GM23338 (cell line): ENCODE measurements at regions not wholly inside any gene's neighbourhood (a gene's known extent, or its start where the extent isn't known, plus 50 kb on each side); places are given as distances from the start of the nearest gene placed in this dataset.

ENCODE experiments used
- CREB1 ChIP-seq: fragments of 250-450 bp; sonication (Bioruptor Pico); IDR thresholded peaks from 2 replicates; pipeline ENCODE4 v1.5.0; 2020; ENCODE audit warnings: low read depth, mild to moderate bottlenecking, moderate library complexity
- CTCF ChIP-seq, 2 experiments: fragments of 200-600 bp in 1 of 2; sonication (generic) in 1 of 2; conservative IDR thresholded peaks; 2 replicates each; pipeline versions ENCODE4 v1.5.1 to v1.6.1; 2016 to 2017; ENCODE audit warnings: antibody characterized with exemption in 2 of 2, low read depth in 2 of 2, mild to moderate bottlenecking in 2 of 2, moderate library complexity in 1 of 2
- EZH2 ChIP-seq: fragments of 200-600 bp; sonication (generic); IDR thresholded peaks from one replicate; pipeline ENCODE4 v1.8.0; 2017; ENCODE audit warnings: antibody characterized with exemption, mild to moderate bottlenecking, low read depth; ENCODE audit not compliant: unreplicated experiment
- JUNB ChIP-seq: IDR thresholded peaks from one replicate; pipeline ENCODE4 v1.6.1; 2016; ENCODE audit warnings: antibody characterized with exemption; ENCODE audit not compliant: unreplicated experiment
- POLR2AphosphoS5 ChIP-seq: IDR thresholded peaks from 2 replicates; pipeline ENCODE4 v1.6.1; 2016; ENCODE audit warnings: antibody characterized with exemption, low read depth
- REST ChIP-seq: IDR thresholded peaks from one replicate; pipeline ENCODE4 v1.6.1; 2018; ENCODE audit warnings: antibody characterized with exemption; ENCODE audit not compliant: unreplicated experiment
- ZNF114 ChIP-seq: fragments of 250-450 bp; sonication (Bioruptor Pico); IDR thresholded peaks from 2 replicates; pipeline ENCODE4 v1.5.0; 2020; ENCODE audit warnings: mild to moderate bottlenecking, moderate library complexity

DNA sequence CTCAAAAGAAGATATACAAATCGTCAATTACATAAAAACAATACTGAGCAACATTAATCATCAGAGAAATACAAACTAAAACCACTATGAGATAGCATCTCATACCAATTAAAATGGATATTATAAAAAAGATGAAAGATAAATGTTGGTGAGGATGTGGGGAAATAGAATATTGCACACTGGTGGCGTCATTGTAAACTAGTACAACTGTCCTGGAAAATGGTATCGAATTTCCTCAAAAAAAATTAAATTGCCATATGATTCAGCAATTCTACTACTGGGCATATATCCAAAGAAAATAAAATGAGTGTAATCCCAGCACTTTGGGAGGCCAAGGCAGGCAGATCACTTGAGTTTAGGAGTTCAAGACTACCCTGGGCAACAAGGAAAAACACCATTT lies 326.0 kb upstream of the FTMT start:
- TF ChIP-seq CTCF (conservative IDR thresholded peaks at IDR 0.05; ENCODE audit: low read depth in 2 of 2), result no peak
- no peak for TF ChIP-seq CREB1
- TF ChIP-seq JUNB, result no peak
- no peak for TF ChIP-seq EZH2
- TF ChIP-seq REST, result no peak
- TF ChIP-seq POLR2AphosphoS5, result no peak
- TF ChIP-seq ZNF114, result no peak
